Mesothelial cell of epicardium (in vitro differentiated cells): ENCODE measurements at regions not wholly inside any gene's neighbourhood (a gene's known extent, or its start where the extent isn't known, plus 50 kb on each side); places are given as distances from the start of the nearest gene placed in this dataset.
"Not testable (repeated sequence)": the region's sequence is repeated elsewhere in the genome, so short reads cannot be mapped to it uniquely, and the experiment has no call there.

ENCODE experiments used
- DNase-seq, 2 experiments: peaks; one replicate each; pipeline ENCODE4 v3.0.0; 2021; ENCODE audit warnings: low spot score in 2 of 2; ENCODE audit not compliant: unreplicated experiment in 2 of 2
- H3K27ac Mint-ChIP-seq: 2 replicates; pipeline ENCODE4 v1.8.0; 2021; ENCODE audit warnings: mixed read lengths
- H3K27me3 Mint-ChIP-seq: 2 replicates; pipeline ENCODE4 v1.8.0; 2021; ENCODE audit warnings: low read depth, mixed read lengths
- H3K36me3 Mint-ChIP-seq: 2 replicates; pipeline ENCODE4 v1.8.0; 2021; ENCODE audit warnings: mixed read lengths
- H3K4me1 Mint-ChIP-seq: 2 replicates; pipeline ENCODE4 v1.8.0; 2021; ENCODE audit warnings: mixed read lengths
- H3K4me3 Mint-ChIP-seq: 2 replicates; pipeline ENCODE4 v1.8.0; 2021; ENCODE audit warnings: mild to moderate bottlenecking, moderate library complexity, mixed read lengths
- H3K9me3 Mint-ChIP-seq: 2 replicates; pipeline ENCODE4 v1.8.0; 2021; ENCODE audit warnings: mixed read lengths

DNA sequence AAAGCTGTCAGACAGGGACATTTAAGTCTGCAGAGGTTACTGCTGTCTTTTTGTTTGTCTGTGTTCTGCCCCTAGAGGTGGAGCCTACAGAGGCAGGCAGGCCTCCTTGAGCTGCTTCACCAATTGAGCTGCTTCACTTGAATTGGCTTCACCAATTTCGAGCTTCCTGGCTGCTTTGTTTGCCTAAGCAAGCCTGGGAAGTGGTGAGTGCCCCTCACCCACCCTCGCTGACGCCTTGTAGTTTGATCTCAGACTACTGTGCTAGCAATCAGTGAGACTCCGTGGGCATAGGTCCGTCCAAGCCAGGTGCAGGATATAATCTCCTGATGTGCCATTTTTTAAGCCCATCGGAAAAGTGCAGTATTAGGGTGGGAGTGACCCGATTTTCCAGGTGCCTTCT lies 179.7 kb downstream of the TRIM51G start:
- not testable (repeated sequence) for H3K4me1 Mint-ChIP-seq, DNase-seq, H3K4me3 Mint-ChIP-seq, H3K27ac Mint-ChIP-seq, H3K36me3 Mint-ChIP-seq, H3K27me3 Mint-ChIP-seq
- peaks cover 63% of the 10 kb centered on the region for H3K9me3 Mint-ChIP-seq
